Tibial nerve (tissue), 4 donors: ENCODE measurements at regions not wholly inside any gene's neighbourhood (a gene's known extent, or its start where the extent isn't known, plus 50 kb on each side); places are given as distances from the start of the nearest gene placed in this dataset.
"Not testable (repeated sequence)": the region's sequence is repeated elsewhere in the genome, so short reads cannot be mapped to it uniquely, and the experiment has no call there.

ENCODE experiments used
- DNase-seq, 2 donors: peaks; one replicate each; pipeline ENCODE4 v3.0.0-alpha.2; 2019; ENCODE audit warnings: low spot score in 2 of 2
- H3K27ac ChIP-seq, 4 donors: fragments of 200-600 bp; sonication (generic) in 3 of 4; one replicate each; pipeline ENCODE4 v1.5.1; 2017 to 2019; ENCODE audit warnings: mild to moderate bottlenecking in 1 of 4
- H3K27me3 ChIP-seq, 2 donors: fragments of 200-600 bp; sonication (generic) in 1 of 2; one replicate each; pipeline versions ENCODE4 v1.5.1 to v1.6.0; 2017 to 2019
- H3K36me3 ChIP-seq, 3 donors: fragments of 200-600 bp; sonication (generic); one replicate each; pipeline ENCODE4 v1.5.1; 2018 to 2019
- H3K4me1 ChIP-seq, 4 donors: fragments of 200-600 bp; sonication (generic) in 3 of 4; one replicate each; pipeline ENCODE4 v1.5.1; 2017 to 2019
- H3K4me3 ChIP-seq, 4 donors: fragments of 200-600 bp; sonication (generic) in 3 of 4; one replicate each; pipeline ENCODE4 v1.5.1; 2017 to 2019; ENCODE audit warnings: mild to moderate bottlenecking in 1 of 4, moderate library complexity in 1 of 4
- H3K9me3 ChIP-seq, 4 donors: fragments of 200-600 bp; sonication (generic) in 3 of 4; one replicate each; pipeline ENCODE4 v1.5.1; 2017 to 2019
- EP300 ChIP-seq, 2 donors: sonication (generic); formaldehyde crosslinking; IDR thresholded peaks; one replicate each; pipeline ENCODE4 v1.6.1; 2017; ENCODE audit warnings: antibody characterized with exemption in 2 of 2, mild to moderate bottlenecking in 1 of 2
- POLR2A ChIP-seq, 2 donors: fragments of 450-650 bp; IDR thresholded peaks; one replicate each; pipeline ENCODE4 v1.6.1; 2017; ENCODE audit warnings: antibody characterized with exemption in 2 of 2, mild to moderate bottlenecking in 2 of 2, moderate library complexity in 2 of 2
- WGBS, 2 donors: methylation state at CpG; one replicate each; pipeline ENCODE4 v1.1.5; 2018; 5-methylcytosine and 5-hydroxymethylcytosine counted together
- TF ChIP-seq, protein P1 (sequence below), 5 experiments: fragments of 200-600 bp in 3 of 5; fragments of 450-650 bp in 2 of 5; sonication (generic) in 3 of 5; IDR thresholded peaks; one replicate each; pipeline ENCODE4 v1.5.1; 2016 to 2019; ENCODE audit warnings: antibody characterized with exemption in 5 of 5, mild to moderate bottlenecking in 3 of 5, moderate library complexity in 2 of 5

DNA sequence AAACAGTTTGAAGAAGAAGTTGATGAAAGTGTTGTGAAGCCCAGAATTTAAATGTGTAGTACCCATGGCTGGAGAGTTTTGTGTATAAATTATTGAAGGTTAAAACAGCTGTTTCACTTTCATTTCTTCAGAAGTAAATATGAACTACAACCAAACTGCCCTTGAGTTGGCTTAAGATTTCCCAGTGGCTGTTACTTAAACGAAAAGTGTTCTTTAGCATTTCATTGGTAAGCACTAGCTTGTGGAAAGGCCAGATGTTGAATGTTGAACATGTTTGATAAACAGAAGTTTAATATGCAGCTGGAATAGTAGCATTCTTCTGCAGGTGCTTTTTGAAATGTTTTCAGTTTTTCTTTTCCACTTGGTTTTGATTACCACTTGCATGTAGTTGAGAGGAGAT lies 83.2 kb upstream of the TNRC6B start:
- TF ChIP-seq, protein P1, sequence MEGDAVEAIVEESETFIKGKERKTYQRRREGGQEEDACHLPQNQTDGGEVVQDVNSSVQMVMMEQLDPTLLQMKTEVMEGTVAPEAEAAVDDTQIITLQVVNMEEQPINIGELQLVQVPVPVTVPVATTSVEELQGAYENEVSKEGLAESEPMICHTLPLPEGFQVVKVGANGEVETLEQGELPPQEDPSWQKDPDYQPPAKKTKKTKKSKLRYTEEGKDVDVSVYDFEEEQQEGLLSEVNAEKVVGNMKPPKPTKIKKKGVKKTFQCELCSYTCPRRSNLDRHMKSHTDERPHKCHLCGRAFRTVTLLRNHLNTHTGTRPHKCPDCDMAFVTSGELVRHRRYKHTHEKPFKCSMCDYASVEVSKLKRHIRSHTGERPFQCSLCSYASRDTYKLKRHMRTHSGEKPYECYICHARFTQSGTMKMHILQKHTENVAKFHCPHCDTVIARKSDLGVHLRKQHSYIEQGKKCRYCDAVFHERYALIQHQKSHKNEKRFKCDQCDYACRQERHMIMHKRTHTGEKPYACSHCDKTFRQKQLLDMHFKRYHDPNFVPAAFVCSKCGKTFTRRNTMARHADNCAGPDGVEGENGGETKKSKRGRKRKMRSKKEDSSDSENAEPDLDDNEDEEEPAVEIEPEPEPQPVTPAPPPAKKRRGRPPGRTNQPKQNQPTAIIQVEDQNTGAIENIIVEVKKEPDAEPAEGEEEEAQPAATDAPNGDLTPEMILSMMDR (IDR thresholded peaks at IDR 0.05), result no peak
- no peak for TF ChIP-seq POLR2A (IDR thresholded peaks at IDR 0.05)
- no peak for TF ChIP-seq EP300 (IDR thresholded peaks at IDR 0.05)
- no peaks in the 10 kb centered on the region for H3K36me3 ChIP-seq
- no peak overlapping the region for H3K27ac ChIP-seq
- no peaks in the 10 kb centered on the region for H3K9me3 ChIP-seq
- no peak for DNase-seq
- H3K4me3 ChIP-seq, result no peak overlapping the region
- 9 to 15% methylated on average over 1 of the region's 1 CpG for WGBS, 2 donors
- no peaks in the 10 kb centered on the region for H3K27me3 ChIP-seq
- H3K4me1 ChIP-seq, result peaks cover 0 to 26% (median 7%) of the 10 kb centered on the region in 4 donors

DNA sequence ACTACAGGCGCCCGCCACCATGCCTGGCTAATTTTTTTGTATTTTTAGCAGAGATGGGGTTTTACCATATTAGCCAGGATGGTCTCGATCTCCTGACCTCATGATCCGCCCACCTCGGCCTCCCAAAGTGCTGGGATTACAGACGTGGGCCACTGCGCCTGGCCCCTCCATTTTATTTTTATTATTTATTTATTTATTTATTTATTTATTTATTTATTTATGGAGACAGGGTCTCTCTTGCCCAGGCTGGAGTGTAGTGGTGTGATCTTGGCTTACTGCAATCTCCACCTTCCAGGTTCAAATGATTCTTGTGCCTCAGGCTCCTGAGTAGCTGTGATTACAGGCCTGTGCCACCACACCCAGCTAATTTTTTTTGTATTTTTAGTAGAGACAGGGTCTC lies 77.8 kb upstream of the TNRC6B start:
- peaks cover 0 to 19% (median under 1%) of the 10 kb centered on the region in 4 donors for H3K4me1 ChIP-seq
- not testable (repeated sequence) for H3K36me3 ChIP-seq, H3K27me3 ChIP-seq, H3K27ac ChIP-seq, DNase-seq, H3K4me3 ChIP-seq, H3K9me3 ChIP-seq
- WGBS, 2 donors, result 98% methylated on average over 7 of the region's 7 CpGs

DNA sequence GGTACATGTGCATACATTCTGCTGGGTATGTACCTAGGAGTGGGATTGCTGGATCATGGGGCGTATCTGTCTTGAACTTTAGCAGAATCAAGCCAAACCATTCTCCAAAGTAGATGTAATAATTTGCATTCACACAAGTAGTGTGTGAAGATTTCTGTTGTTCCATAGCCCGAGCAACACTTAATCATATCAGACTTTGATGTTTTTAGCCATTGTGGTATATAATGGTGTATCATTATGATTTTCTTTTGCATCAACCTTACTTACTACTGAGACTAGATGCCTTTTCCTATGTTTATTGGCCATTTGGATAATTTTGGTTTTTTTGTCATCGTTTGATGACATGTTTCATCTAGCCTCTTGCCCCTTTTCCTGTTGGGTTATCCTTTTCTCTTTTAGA lies 72.0 kb upstream of the TNRC6B start:
- TF ChIP-seq, protein P1 (IDR thresholded peaks at IDR 0.05), result no peak
- TF ChIP-seq POLR2A (IDR thresholded peaks at IDR 0.05) (no peak), EP300 (IDR thresholded peaks at IDR 0.05) (no peak)
- H3K4me1 ChIP-seq, result peaks cover 0 to 43% (median 12%) of the 10 kb centered on the region in 4 donors
- 99 to 100% methylated on average over 3 of the region's 3 CpGs for WGBS, 2 donors

DNA sequence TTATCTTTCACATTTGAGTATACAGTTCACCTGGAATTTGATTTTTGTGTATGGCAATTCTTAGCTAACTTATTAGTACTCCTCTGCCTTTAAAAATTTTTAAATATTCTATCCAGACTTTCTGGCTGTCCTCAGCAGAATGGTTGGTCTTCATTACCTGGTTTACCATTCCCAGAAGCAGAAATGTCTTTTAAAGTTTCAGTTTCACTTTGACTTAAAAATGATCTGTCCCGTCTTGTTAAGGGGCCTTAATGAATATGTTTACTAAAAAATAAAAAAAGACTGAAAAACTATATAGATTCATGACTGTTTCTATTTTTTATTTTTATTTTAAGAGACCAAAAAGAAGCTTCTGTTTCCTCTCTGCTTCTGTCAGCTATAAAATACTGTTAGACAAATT lies 70.5 kb upstream of the TNRC6B start:
- no peak for DNase-seq
- 12 to 16% methylated on average over 1 of the region's 1 CpG for WGBS, 2 donors
- Histone ChIP-seq H3K4me1 (peaks cover 0 to 46% (median 16%) of the 10 kb centered on the region in 4 donors), H3K27me3 (no peaks in the 10 kb centered on the region), H3K27ac (peak overlapping the region in 1 of 4 donors; percentile 18), H3K36me3 (no peaks in the 10 kb centered on the region), H3K4me3 (peak overlapping the region in 2 of 4 donors; percentile 11 to 23), H3K9me3 (no peaks in the 10 kb centered on the region)
- TF ChIP-seq EP300 (IDR thresholded peaks at IDR 0.05) (no peak), POLR2A (IDR thresholded peaks at IDR 0.05) (no peak)
- TF ChIP-seq, protein P1 (IDR thresholded peaks at IDR 0.05), result no peak

More for the DNA sequence above, 72.0 kb upstream of the TNRC6B start:
- Histone ChIP-seq H3K27me3 (no peaks in the 10 kb centered on the region), H3K9me3 (no peaks in the 10 kb centered on the region), H3K4me3 (no peak overlapping the region), H3K27ac (no peak overlapping the region), H3K36me3 (no peaks in the 10 kb centered on the region)
- DNase-seq, result no peak

DNA sequence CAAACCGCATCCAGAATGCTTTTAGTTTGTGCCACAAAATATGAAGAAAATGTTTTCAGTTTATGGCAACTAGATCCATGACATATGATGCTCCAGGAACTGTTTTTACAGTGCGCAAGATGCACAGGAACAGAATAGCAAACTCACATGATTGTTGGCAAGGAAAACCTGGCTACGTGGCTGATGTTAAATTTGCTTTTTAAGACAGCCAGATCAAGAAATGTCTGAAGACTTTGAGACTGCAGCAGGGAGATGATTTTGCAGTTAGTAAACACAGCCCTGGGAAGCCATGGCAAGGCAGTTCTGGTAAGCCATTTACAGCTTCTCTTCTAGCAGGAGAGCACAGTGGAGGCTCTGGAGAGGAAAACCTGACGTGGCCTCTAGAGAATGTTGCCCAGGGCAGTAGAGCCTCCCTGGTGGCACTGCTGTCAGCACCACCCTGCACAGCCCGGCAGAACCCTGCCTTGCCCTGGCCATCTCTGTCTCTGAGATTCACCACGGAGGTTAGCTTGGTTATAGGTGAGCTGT lies 69.8 kb upstream of the TNRC6B start:
- no peaks in the 10 kb centered on the region for H3K27me3 ChIP-seq
- TF ChIP-seq POLR2A (IDR thresholded peaks at IDR 0.05) (no peak), EP300 (IDR thresholded peaks at IDR 0.05) (no peak)
- TF ChIP-seq, protein P1 (IDR thresholded peaks at IDR 0.05), result no peak
- H3K27ac ChIP-seq, result peak overlapping the region in 2 of 4 donors; percentile 18 to 52
- H3K36me3 ChIP-seq, result no peaks in the 10 kb centered on the region
- 40 to 43% methylated on average over 6 of the region's 6 CpGs for WGBS, 2 donors
- no peak for DNase-seq
- H3K4me1 ChIP-seq, result peaks cover 0 to 47% (median 16%) of the 10 kb centered on the region in 4 donors
- no peaks in the 10 kb centered on the region for H3K9me3 ChIP-seq
- H3K4me3 ChIP-seq, result peak overlapping the region in 1 of 4 donors; percentile 23

DNA sequence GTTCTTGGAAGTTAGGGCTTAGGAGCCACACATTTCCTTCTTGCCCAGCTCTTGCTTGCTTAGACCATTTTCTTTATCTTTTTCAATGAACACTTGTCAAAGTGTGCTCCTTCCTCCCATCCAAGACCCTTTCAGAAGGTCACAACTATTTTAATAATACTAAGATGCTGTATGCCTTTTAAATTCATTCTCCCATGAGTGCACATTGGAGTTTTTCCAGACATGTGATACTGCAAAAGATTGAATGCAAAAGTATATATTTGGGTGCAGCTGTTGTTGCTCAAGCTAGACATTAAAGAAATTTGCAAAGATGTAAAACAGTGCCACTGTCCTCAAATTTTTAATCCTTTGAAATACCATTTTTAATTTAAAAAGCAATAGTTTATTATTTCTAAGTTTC lies 69.3 kb upstream of the TNRC6B start:
- TF ChIP-seq, protein P1 (IDR thresholded peaks at IDR 0.05), result no peak
- TF ChIP-seq EP300 (IDR thresholded peaks at IDR 0.05) (no peak), POLR2A (IDR thresholded peaks at IDR 0.05) (no peak)
- H3K36me3 ChIP-seq, result no peaks in the 10 kb centered on the region
- peak overlapping the region in 1 of 4 donors; percentile 52 for H3K27ac ChIP-seq
- DNase-seq, result no peak
- H3K4me3 ChIP-seq, result no peak overlapping the region
- no peaks in the 10 kb centered on the region for H3K27me3 ChIP-seq
- peaks cover 0 to 47% (median 16%) of the 10 kb centered on the region in 4 donors for H3K4me1 ChIP-seq
- no peaks in the 10 kb centered on the region for H3K9me3 ChIP-seq

DNA sequence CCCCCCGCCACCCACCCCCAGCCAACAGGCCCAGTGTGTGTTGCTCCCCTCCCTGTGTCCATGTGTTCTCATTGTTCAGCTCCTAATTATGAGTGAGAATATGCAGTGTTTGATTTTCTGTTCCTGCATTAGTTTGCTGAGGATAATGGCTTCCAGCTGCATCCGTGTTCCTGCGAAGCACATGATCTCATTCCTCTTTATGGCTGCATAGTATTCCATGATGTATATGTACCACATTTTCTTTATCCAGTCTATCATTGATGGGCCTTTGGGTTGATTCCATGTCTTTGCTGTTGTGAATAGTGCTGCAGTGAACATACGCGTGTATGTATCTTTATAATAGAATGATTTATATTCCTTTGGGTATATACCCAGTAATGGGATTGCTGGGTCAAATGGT lies 68.8 kb upstream of the TNRC6B start:
- not testable (repeated sequence) for H3K4me3 ChIP-seq, DNase-seq, H3K27me3 ChIP-seq, H3K27ac ChIP-seq, H3K9me3 ChIP-seq, H3K36me3 ChIP-seq
- 94 to 97% methylated on average over 5 of the region's 5 CpGs for WGBS, 2 donors
- peaks cover 0 to 53% (median 16%) of the 10 kb centered on the region in 4 donors for H3K4me1 ChIP-seq
